Adrenal gland (tissue), 9 donors: ENCODE measurements at regions not wholly inside any gene's neighbourhood (a gene's known extent, or its start where the extent isn't known, plus 50 kb on each side); places are given as distances from the start of the nearest gene placed in this dataset.

ENCODE experiments used
- DNase-seq, 7 donors: peaks; one replicate each; pipeline ENCODE4 v3.0.0-alpha.2; 2019 to 2020
- H3K27ac ChIP-seq, 5 donors: fragments of 200-600 bp; sonication (generic) in 4 of 5; 1 replicate in 3 of 5; 2 replicates in 2 of 5; pipeline versions ENCODE4 v1.5.1 to v1.8.0; 2016 to 2020; ENCODE audit warnings: mild to moderate bottlenecking in 1 of 5
- H3K27me3 ChIP-seq: fragments of 200-600 bp; 2 replicates; pipeline ENCODE4 v1.8.0; 2021
- H3K36me3 ChIP-seq, 2 donors: fragments of 200-600 bp; replicated peaks in 1 of 2; 1 replicate in 1 of 2; 2 replicates in 1 of 2; pipeline versions ENCODE4 v1.5.1 to v1.8.0; 2018 to 2022
- H3K4me1 ChIP-seq, 2 donors: fragments of 200-600 bp; replicated peaks in 1 of 2; 1 replicate in 1 of 2; 2 replicates in 1 of 2; pipeline versions ENCODE4 v1.5.1 to v1.8.0; 2018 to 2021
- H3K4me3 ChIP-seq, 4 donors: fragments of 200-600 bp; sonication (generic) in 3 of 4; one replicate each; pipeline ENCODE4 v1.5.1; 2016 to 2018
- H3K9me3 ChIP-seq, 3 donors: fragments of 200-600 bp; sonication (generic) in 1 of 3; replicated peaks in 1 of 3; 1 replicate in 2 of 3; 2 replicates in 1 of 3; pipeline versions ENCODE4 v1.5.1 to v1.8.0; 2016 to 2021
- POLR2A ChIP-seq, 2 donors: fragments of 450-650 bp; IDR thresholded peaks; one replicate each; pipeline ENCODE4 v1.6.1; 2017; ENCODE audit warnings: antibody characterized with exemption in 2 of 2, mild to moderate bottlenecking in 2 of 2, moderate library complexity in 1 of 2
- WGBS, 4 donors: extraction: QIAGEN DNeasy Blood & Tissue Kit in 2 of 4; methylation state at CpG; one replicate each; pipeline versions ENCODE4 v1.1.5 to v1.1.7; 2013 to 2017; 5-methylcytosine and 5-hydroxymethylcytosine counted together
- intact Hi-C, 2 donors: fragments of 100-400 bp; cut with DNase I; formaldehyde crosslinking; loops; one replicate each; pipeline versions ENCODE4 v1.14.1 to v1.15.0; 2022 to 2023
- TF ChIP-seq, protein P1 (sequence below), 6 experiments: fragments of 450-650 bp in 4 of 6; fragments of 200-600 bp in 2 of 6; sonication (generic) in 1 of 6; IDR thresholded peaks; 1 replicate in 5 of 6; 2 replicates in 1 of 6; pipeline versions ENCODE4 v1.5.1 to v1.8.0; 2016 to 2021; ENCODE audit warnings: antibody characterized with exemption in 6 of 6, mild to moderate bottlenecking in 2 of 6, moderate library complexity in 1 of 6
- donor health status: healthy with polysubstance abuse.
- donor health status: Bipolar disorder and iron deficiency.
- donor health status: DM: yes; HTN: yes; CAD: no.
- donor health status: DM: no; HTN: no; CAD: no.
- donor health status: DM: no; HTN: no; CAD: no.

DNA sequence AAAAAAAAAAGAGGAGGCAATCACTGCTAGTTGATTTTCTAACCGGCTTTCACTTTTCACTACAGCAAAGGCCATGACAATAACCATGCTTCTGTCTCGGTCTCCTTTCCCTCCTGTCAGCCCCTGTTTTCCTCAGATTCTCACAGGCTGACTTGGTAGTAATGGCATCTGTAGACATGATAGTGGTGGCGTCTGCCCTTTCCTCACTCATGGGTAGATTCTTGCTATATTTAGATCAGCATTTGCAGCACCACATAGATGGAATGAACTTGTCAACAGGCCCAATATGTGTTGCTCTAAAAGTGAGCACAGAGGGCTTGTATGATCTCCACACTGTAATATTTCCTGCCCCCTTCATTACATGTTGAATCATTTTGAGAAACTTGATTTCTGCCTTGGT is 120.3 kb upstream of the FTMT start:
- no peak overlapping the region for H3K4me3 ChIP-seq
- TF ChIP-seq, protein P1, sequence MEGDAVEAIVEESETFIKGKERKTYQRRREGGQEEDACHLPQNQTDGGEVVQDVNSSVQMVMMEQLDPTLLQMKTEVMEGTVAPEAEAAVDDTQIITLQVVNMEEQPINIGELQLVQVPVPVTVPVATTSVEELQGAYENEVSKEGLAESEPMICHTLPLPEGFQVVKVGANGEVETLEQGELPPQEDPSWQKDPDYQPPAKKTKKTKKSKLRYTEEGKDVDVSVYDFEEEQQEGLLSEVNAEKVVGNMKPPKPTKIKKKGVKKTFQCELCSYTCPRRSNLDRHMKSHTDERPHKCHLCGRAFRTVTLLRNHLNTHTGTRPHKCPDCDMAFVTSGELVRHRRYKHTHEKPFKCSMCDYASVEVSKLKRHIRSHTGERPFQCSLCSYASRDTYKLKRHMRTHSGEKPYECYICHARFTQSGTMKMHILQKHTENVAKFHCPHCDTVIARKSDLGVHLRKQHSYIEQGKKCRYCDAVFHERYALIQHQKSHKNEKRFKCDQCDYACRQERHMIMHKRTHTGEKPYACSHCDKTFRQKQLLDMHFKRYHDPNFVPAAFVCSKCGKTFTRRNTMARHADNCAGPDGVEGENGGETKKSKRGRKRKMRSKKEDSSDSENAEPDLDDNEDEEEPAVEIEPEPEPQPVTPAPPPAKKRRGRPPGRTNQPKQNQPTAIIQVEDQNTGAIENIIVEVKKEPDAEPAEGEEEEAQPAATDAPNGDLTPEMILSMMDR (IDR thresholded peaks at IDR 0.05): no peak
- TF ChIP-seq POLR2A (IDR thresholded peaks at IDR 0.05): no peak
- H3K27ac ChIP-seq: no peak overlapping the region
- 42 to 57% (median 53%) methylated on average over 3 of the region's 3 CpGs for WGBS, 4 donors
- no peaks in the 10 kb centered on the region for H3K9me3 ChIP-seq
- no peaks in the 10 kb centered on the region for H3K4me1 ChIP-seq
- no peaks in the 10 kb centered on the region for H3K36me3 ChIP-seq
- intact Hi-C loops: no loop called here
- DNase-seq: no peak
- no peaks in the 10 kb centered on the region for H3K27me3 ChIP-seq

GRCh38 chr5:121735618-121736017 is 116.1 kb upstream of the FTMT start:
- Histone ChIP-seq H3K4me1 (no peaks in the 10 kb centered on the region), H3K27ac (no peak overlapping the region), H3K9me3 (no peaks in the 10 kb centered on the region), H3K36me3 (no peaks in the 10 kb centered on the region), H3K4me3 (no peak overlapping the region), H3K27me3 (no peaks in the 10 kb centered on the region)
- WGBS, 4 donors: 92 to 98% (median 93%) methylated on average over 2 of the region's 2 CpGs
- DNase-seq: no peak
- no peak for TF ChIP-seq POLR2A (IDR thresholded peaks at IDR 0.05)
- TF ChIP-seq, protein P1 (IDR thresholded peaks at IDR 0.05): no peak
- intact Hi-C loops: no loop called here

- no peaks in the 10 kb centered on the region for H3K36me3 ChIP-seq
- no peak overlapping the region for H3K27ac ChIP-seq
- no peaks in the 10 kb centered on the region for H3K4me1 ChIP-seq
- WGBS, 4 donors: 83 to 97% (median 93%) methylated on average over 2 of the region's 2 CpGs
- no peaks in the 10 kb centered on the region for H3K9me3 ChIP-seq
- no peaks in the 10 kb centered on the region for H3K27me3 ChIP-seq
- no peak for DNase-seq
- TF ChIP-seq, protein P1 (IDR thresholded peaks at IDR 0.05): no peak
- TF ChIP-seq POLR2A (IDR thresholded peaks at IDR 0.05): no peak
- intact Hi-C loops: no loop called here
- H3K4me3 ChIP-seq: no peak overlapping the region
These were observed 114.6 kb upstream of the FTMT start for GRCh38 chr5:121737120-121737519.

- H3K9me3 ChIP-seq: no peaks in the 10 kb centered on the region
- intact Hi-C loops: no loop called here
- no peaks in the 10 kb centered on the region for H3K27me3 ChIP-seq
- WGBS, 4 donors: 76 to 97% (median 91%) methylated on average over 3 of the region's 3 CpGs
- no peaks in the 10 kb centered on the region for H3K36me3 ChIP-seq
- H3K4me1 ChIP-seq: no peaks in the 10 kb centered on the region
- no peak for DNase-seq
- H3K27ac ChIP-seq: no peak overlapping the region
- no peak overlapping the region for H3K4me3 ChIP-seq
- TF ChIP-seq POLR2A (IDR thresholded peaks at IDR 0.05): no peak
- TF ChIP-seq, protein P1 (IDR thresholded peaks at IDR 0.05): no peak
These were observed 110.5 kb upstream of the FTMT start for GRCh38 chr5:121741156-121741555.
